ENCODE measurements at regions not wholly inside any gene's neighbourhood (a gene's known extent, or its start where the extent isn't known, plus 50 kb on each side); places are given as distances from the start of the nearest gene placed in this dataset.

DNA sequence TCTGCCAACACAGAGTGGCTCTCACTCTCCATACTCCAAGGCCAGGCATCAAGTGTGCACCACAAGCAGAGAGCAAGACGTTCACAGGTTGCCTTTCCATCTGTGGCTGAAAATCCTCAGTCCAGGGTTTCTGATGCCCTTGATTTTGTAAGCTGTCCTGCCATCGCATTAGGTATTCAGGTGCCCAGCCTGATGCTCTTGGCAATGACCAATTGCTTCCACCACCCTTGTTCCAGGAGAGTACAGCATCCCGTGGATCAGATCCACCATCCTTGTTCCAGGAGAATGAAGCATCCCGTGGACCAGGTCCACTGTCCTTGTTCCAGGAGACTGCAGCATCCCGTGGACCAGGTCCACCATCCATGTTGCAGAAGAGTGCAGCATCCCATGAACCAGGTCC is 133.4 kb upstream of the GPC1 start:
- no peak for TF ChIP-seq CTCF (IDR thresholded peaks at IDR 0.05)
- no peak for TF ChIP-seq POLR2A (IDR thresholded peaks at IDR 0.05)
